HG02759 (cell line): ENCODE measurements at regions not wholly inside any gene's neighbourhood (a gene's known extent, or its start where the extent isn't known, plus 50 kb on each side); places are given as distances from the start of the nearest gene placed in this dataset.
"Not testable (repeated sequence)": the region's sequence is repeated elsewhere in the genome, so short reads cannot be mapped to it uniquely, and the experiment has no call there.

Experiments
- ATAC-seq: cut with Tn5 transposase; IDR thresholded peaks from one replicate; pipeline ENCODE4 v1.9.1; 2021; ENCODE audit warnings: mild to moderate bottlenecking, moderate library complexity; ENCODE audit not compliant: unreplicated experiment

DNA sequence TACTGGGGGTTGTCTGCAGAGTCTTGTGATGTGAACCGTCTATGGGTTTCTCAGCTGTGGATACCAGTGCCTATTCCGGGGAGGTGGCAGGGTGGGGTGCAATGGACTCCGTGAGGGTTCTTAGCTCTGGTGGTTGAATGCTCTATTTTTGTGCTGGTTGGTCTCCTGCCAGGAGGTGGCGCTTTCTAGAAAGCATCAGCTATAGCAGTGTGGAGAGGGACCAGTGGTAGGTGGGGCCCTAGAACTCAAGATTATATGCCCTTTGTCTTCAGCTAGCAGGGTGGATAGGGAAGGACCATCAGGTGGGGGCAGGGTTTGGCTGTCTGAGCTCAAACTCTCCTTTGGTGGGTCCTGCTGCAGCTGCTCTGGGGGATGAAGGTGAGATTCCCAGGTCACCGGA, 127.3 kb upstream of the PLD5 start:
- ATAC-seq = no peak

GRCh38 chr1:242641461-242641860, 117.0 kb upstream of the PLD5 start:
- no peak for ATAC-seq

DNA sequence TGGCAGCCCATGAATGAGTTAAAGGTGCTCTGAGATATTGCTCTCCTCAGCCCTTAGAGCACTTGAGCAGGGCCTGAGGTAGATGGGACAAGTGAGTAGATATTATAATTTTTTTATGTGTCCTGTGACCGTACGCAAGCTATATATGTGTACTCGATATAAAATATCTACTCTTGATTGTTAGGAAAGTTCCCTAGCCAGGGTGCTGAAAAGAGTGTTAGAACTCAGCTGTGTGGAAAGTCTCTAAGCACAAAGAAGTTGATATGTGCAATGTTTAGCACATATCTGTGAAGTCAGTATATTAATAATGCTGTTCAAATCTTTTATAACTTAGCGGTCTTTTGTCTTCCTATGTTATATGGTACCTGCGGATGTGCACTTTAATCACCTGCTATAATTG, 114.6 kb upstream of the PLD5 start:
- ATAC-seq = no peak

DNA sequence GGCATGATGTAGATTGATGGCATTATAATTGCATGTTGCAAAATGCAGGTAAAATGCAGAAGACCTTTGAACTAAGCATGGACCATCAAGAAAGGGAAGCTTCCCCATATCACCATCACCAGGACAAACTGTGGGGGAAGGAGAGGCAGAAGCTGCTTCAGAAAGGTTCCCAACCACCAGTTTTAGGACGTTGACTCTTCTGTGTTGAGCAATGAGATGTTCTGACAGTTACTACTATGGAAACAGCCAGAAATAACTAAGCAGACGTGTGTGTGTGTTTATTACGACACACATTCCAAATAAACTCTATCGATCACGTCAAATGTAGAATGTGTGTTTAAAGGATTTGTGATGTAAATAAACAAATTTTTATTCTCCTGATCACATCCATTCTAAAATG, 110.2 kb upstream of the PLD5 start:
- no peak for ATAC-seq

- no peak for ATAC-seq
These were observed 104.9 kb upstream of the PLD5 start for GRCh38 chr1:242629396-242629795.

DNA sequence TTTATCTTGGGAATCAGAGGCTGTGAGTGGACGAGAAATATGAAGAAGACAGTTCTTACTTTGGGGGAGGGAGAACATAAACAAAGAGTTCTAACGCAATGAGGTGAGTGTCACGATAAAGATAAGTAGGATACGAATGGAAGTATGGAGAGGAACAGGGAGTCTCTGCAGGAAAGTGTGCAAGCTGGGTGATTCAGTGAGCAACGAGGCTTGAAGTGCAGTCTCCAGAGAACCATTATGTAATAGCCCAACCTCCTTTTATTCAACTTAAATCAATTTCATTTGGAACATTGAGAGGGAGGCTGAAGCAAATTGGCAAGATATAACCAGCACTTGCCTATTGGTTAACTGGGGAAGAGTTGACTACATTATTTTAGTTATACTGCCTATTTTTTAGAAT, 99.3 kb upstream of the PLD5 start:
- ATAC-seq = no peak

- ATAC-seq = no peak
These were observed 98.6 kb upstream of the PLD5 start for GRCh38 chr1:242623119-242623518.

DNA sequence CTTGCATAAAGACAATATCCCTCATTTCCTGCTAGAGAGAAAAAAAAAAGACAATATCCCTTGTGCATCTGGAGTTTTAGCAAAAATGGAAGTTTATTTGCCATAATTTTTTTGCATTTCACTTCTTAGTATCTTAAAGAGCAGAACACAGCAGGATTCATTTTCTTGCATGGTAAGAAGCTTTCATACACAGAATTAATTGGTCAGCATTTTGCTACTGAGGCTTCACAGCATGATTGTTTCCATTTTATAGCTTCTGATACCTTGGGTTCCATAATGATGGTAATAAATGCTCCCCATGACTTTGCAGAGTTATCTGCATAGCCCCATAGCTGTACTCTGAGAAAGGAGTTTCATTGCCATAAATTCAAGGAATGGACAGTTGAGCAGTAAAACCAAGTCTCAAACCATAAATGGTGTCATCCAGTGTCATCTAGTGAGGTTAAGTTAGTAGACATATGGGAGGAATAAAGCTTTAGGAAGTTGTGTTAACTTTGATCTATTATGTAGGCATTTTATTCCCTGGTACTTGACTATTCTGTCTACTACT, 88.8 kb upstream of the PLD5 start:
- no peak for ATAC-seq

DNA sequence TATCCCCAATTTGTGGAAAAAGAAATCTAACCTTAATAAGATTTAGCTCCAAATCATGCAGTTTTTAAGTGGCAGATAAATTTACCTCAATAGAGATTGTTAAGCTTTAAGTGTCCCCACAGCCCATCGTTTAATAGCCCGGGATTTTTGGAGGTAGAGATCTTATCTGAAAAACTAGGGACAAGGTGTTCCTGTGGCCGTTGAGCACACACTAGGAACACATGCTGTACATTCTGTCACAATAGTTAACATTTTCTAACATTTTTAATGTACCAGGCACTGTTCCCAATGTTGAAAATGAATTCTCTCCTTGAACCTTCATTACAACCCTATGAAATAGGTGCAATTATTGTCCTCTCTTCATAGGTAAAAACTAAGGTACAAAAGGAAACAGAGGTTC, 85.7 kb upstream of the PLD5 start:
- no peak for ATAC-seq

- no peak for ATAC-seq
These were observed 81.0 kb upstream of the PLD5 start for GRCh38 chr1:242605521-242605920.

GRCh38 chr1:242602001-242602400, 77.5 kb upstream of the PLD5 start:
- no peak for ATAC-seq

DNA sequence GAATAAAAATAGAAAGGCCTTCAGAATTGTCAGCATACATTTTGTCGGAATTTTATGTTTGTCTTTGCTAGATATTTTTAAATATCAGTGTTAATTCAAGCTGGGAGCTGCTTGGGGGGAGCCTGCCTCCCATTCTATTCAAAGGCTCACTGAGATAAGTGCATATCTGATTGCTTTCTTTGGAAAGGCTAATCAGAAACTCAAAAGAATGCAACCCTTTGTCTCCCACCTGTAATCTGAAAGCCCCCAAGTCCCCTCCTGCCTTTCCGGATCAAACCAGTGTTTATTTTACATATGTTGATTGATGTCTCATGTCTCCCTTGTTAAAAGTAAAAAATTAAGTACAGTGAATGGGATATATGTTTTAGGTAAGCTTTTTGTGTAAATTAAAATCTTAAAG, 69.3 kb upstream of the PLD5 start:
- ATAC-seq = not testable (repeated sequence)

- ATAC-seq = no peak
These were observed 61.8 kb upstream of the PLD5 start for GRCh38 chr1:242586360-242586680.

- no peak for ATAC-seq
These were observed 61.3 kb upstream of the PLD5 start for GRCh38 chr1:242585616-242586359.

DNA sequence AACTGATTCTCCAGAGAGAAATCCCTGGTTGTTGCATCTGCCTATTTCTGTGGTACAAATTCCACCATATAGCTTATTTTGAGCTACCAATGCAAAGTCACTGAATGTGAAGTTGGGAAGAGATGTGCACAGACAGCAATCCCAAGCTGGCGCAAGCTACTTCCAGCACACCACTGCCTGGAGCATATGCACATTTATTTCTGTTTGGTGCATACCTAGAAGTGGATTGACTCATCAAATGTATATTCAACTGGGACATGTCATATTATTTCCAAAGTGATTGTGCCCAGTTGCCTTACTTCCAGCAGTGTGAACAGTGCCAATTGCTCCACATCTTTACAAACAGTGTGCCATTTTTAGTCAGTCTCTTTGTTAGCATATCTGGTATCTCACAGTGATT, 58.2 kb upstream of the PLD5 start:
- no peak for ATAC-seq

DNA sequence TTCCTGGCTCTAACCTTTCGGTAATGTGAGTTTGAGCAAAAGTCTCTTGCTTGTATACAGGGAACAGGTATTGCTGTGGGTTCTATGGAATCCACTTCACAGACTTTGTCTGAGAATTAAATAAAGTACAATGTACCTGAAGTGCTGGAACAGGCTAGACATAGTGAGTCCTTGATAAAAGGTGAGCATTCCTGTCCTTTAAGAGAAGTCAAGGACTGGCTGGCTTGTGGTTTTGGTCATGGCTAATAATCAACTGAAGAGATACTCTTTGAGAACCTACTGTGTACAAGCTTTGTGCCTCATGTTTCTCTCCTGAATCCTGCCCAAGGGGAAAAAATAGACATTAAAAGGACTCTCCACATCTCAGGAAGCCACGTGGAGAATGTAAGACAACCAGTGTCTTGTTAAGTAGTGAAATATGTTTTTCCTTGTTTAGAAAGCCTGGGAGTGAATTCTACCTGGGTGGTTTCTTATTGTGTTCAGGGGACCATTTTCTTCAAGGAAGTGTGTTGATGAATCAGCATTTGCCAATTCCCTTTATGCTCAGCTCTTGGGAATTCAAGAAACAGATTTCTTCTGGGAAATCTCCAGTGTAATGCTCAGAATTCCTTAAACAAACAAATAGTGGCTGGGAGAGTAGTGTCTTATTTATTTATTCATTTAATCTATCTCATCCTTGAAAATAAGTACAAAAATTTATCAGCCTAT, 55.2 kb upstream of the PLD5 start:
- ATAC-seq = no peak
